ENCODE measurements at regions not wholly inside any gene's neighbourhood (a gene's known extent, or its start where the extent isn't known, plus 50 kb on each side); places are given as distances from the start of the nearest gene placed in this dataset.

DNA sequence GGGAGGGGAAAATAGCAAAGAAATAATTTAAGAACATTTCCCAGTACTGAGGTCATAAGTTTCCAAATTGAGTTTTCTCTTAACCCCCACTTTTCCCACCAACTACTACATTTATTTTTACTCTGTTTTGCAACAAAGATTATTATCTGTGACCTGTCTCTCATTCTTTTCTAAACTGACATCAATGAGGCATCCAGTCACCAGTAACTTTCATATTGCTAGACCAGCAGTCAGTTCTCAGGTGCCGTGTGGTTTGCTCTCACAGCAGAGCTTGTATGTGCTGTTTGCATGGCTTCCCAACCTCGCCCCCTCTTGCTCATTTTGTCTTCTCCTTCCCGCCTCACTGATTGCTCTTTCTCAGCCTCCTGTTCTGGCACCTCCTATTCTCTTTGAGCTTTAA, 1091.3 kb downstream of the TBC1D22A start:
- no peak for TF ChIP-seq POLR2A (IDR thresholded peaks at IDR 0.05; ENCODE audit: low read depth, low read length)
- no peak for TF ChIP-seq POLR2AphosphoS5 (IDR thresholded peaks at IDR 0.05; ENCODE audit: low read depth, low read length)
- TF ChIP-seq SPI1 (IDR thresholded peaks at IDR 0.05; ENCODE audit: low read depth, low read length): no peak
- no peak for TF ChIP-seq POU2F2 (IDR thresholded peaks at IDR 0.05; ENCODE audit: low read depth, low read length)

Data from GM12891 (cell line).